GM18520 (cell line): ENCODE measurements at regions not wholly inside any gene's neighbourhood (a gene's known extent, or its start where the extent isn't known, plus 50 kb on each side); places are given as distances from the start of the nearest gene placed in this dataset.
A peak's percentile ranks its signal among the peaks of the same experiment; 100 is the strongest.
"Not testable (repeated sequence)": the region's sequence is repeated elsewhere in the genome, so short reads cannot be mapped to it uniquely, and the experiment has no call there.

Experiments
- ATAC-seq: cut with Tn5 transposase; IDR thresholded peaks from one replicate; pipeline ENCODE4 v1.9.1; 2021; ENCODE audit not compliant: unreplicated experiment

DNA sequence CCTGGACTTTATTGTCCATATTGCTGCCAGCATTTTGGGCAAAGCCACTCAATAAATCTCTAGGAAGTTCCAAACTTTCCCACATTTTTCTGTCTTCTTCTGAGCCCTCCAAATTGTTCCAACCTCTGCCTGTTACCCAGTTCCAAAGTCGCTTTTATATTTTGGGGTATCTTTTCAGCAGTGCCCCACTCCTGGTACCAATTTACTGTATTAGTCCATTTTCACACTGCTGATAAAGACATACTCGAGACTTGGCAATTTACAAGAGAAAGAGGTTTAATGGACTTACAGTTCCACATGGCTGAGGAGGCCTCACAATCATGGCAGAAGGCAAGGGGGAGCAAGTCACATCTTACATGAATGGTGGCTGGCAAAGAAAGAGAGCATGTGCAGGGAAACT lies 53.4 kb downstream of the AHSP start:
- ATAC-seq: not testable (repeated sequence)

DNA sequence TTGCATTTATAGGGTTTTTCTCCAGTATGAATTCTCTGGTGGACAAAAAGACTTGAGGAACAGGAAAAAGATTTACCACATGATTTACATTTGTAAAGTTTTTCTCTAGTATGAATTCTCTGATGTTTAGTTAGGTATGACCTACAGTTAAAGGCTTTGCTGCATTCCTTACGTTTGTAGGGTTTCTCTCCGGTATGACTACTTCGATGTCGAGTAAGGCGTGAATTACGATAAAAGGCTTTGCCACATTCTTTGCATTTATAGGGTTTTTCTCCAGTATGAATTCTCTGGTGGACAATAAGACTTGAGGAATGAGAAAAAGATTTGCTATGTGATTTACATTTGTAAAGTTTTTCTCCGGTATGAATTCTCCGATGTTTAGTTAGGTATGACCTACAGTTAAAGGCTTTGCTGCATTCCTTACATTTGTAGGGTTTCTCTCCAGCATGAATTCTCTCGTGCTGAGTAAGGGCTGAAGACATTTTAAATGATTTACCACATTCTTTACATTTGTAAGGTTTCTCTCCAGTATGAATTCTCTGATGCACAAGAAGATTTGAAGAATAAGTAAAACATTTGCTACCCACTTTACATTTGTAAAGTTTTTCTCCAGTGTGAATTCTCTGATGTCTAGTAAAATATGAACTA lies 74.2 kb downstream of the AHSP start:
- ATAC-seq: not testable (repeated sequence)

DNA sequence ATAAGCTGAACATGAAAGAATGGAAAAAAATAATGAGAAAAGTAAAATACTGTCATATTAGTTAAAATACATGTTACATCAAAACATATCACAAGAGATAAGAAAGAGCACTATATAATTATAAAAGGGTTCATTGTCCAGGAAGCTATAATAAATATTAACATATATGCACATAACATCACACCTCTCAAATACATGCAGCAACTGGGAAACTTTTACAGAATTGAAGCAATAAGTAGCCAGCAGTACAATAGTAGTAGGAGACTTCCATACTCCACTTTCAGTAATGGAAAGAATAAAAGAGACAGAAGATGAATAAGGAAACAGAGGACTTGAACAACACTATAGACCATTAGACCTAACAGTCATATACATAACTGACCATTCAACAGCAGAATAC lies 90.4 kb downstream of the AHSP start:
- no peak for ATAC-seq

DNA sequence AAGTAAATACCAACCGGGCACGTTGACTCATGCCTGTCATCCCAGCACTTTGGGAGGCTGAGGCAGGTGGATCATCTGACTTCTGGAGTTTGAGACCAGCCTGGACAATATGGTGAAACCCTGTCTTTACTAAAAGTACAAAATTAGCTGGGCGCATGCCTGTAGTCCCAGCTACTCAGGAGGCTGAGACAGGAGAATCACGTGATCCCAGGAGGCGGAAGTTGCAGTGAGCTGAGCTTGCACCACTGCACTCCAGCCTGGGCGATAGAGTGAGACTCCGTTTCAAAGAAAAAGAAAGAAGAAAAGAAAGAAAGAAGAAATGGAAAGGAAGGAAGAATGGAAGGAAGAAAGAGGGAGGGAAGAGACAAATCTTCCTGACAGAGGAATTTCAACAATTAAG lies 108.7 kb downstream of the AHSP start:
- ATAC-seq: no peak

DNA sequence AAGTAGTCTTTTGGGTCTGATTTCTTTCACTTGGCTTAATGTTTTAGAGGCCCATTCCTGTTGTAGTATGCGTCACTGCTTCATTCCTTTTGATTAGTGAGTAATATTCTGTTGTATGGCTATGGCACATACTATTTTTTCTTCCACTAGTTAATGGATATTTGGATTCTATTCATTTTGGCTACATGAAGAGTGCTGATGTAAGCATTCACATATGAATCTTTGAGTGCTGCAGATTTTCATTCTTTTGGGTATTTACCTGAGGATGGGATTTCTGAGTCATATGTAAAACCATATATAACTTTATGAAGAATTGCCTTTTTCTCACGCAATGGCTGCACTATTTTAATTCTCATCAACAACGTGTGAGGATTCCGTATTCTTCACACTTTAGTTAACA lies 113.6 kb downstream of the AHSP start:
- ATAC-seq: no peak

DNA sequence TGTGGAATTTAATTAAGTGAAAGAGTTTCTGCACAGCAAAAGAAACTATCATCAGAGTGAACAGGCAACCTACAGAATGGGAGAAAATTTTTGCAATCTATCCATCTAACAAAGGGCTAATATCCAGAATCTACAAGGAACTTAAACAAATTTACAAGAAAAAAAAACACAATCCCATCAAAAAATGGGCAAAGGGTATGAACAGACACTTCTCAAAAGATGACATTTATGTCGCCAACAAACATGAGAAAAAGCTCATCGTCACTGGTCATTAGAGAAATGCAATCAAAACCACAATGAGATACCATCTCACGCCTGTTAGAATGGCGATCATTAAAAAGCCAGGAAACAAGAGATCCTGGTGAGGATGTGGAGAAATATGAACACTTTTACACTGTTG lies 128.0 kb downstream of the AHSP start:
- not testable (repeated sequence) for ATAC-seq

DNA sequence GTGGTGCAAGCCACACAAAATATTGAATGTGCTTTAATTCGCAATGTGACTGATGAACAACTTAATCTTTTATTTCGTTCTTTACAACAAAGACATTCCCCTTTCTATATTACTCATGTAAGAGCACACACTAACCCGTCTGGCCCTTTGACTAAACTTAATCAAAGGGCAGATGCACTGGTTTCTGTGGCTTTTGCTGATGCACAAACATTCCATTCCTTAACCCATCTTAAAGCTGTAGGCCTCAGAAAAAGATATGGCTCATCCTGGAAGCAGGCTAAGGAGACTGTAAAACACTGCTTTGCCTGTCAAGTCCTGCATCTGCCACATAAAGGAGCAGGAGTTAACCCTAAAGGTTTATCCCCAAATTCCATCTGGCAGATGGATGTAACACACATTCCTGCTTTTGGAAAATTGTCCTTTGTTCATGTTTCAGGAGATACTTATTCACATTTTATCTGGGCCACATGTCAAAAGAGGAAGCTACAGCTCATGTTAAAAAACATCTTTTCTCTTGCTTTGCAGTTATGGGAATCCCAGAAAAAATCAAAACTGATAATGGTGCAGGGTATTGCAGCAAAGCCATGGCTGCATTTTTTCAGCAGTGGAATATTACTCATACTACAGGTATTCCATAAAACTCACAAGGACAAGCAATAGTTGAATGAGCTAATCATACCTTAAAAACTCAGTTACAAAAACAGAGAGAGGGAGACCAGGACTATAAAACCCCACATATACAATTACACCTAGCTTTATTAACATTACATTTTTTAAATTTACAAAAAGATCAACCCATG lies 137.2 kb downstream of the AHSP start:
- ATAC-seq: no peak

DNA sequence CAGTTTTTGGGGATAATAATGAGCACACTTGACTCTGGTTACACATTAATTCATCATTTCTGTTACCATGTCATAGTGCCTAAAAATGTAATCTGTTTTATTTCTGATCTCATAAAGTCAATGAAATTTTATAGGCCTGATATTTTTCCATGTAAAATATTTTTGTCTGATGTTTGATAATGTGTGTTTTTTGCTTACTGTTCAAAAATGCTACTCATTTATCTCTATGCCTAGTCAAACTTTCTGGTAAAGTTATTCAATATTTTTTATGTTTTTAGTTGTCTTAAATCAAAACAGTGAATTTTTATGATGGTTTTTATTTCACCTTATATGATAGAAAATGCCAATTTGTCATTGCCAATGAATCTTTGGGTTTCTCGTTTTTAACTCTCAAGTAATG lies 147.0 kb downstream of the AHSP start:
- ATAC-seq: no peak

GRCh38 chr16:31676731-31677130 lies 149.0 kb downstream of the AHSP start:
- ATAC-seq: no peak

GRCh38 chr16:31678649-31679325 lies 151.1 kb downstream of the AHSP start:
- ATAC-seq: no peak

- not testable (repeated sequence) for ATAC-seq
Measured at GRCh38 chr16:31689331-31689730, 161.6 kb downstream of the AHSP start.

GRCh38 chr16:31692338-31692737 lies 164.6 kb downstream of the AHSP start:
- ATAC-seq: not testable (repeated sequence)

DNA sequence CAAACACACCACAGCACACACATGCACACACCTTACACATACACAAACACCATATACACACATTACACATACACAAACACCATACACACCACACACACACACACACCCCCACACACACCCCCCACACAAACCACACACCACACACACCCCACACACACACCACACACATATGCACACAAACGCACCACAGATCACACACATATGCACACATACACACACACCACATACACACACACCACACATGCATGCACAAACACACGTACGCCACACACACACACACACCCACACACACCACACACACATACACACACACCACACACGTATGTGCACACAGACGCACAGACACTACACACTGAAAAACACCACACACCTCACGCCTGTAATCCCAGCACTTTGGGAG lies 166.0 kb downstream of the AHSP start:
- ATAC-seq: no peak

DNA sequence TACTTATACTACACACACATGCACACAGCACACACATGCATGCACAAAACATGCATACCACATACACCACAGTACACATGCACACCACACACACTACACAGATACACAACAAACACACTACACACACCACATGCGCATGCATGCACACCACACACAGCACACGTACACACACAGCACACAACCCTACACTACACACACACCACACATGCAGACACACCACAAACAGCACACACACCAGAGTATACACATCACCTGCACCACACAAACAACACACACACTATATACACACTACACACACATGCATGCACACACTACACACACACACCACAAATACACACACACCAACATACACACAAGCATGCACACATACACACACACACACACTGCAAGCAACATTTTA lies 166.8 kb downstream of the AHSP start:
- ATAC-seq: no peak

DNA sequence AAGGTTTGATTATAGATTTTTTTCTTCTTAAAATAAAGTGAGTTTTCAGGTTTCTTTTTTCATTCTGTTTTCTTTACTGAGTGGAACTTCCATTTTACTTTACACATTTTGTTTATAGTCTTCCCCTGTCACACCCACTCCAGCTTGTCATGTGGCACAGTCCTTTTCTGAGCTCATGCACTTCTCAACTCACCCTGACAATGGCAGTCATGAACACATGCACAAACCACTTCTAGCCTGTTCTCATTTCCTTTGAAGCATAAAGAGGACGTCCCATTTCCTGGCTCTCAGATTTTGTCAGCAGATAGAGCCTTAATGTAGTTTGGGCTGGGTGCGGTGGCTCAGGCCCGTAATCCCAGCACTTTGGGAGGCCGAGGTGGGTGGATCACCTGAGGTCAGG lies 168.0 kb downstream of the AHSP start:
- no peak for ATAC-seq

GRCh38 chr16:31696968-31697743 lies 169.5 kb downstream of the AHSP start:
- ATAC-seq: no peak

GRCh38 chr16:31697744-31698125 lies 170.0 kb downstream of the AHSP start:
- no peak for ATAC-seq

DNA sequence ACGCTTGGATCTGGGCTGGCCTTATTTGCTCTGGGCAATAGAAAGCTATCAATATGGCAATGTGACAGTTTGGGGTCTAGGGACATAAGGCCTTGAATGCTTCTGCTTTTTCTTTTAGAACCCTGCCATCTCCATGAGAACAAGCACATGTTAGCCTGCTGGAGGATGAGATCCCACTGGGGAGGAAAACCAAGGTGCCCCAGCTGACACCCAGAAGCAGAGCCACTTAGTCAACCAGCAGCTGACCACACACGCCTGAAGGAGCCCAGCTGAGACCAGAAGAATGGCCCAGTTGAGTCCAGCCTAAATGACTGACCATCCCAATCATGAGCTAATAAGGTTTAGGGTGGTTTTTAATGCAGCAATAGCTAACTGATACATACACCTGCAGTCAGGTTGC lies 171.2 kb downstream of the AHSP start:
- no peak for ATAC-seq

GRCh38 chr16:31699601-31700000 lies 171.9 kb downstream of the AHSP start:
- no peak for ATAC-seq

- peak; percentile 65 for ATAC-seq
Measured at GRCh38 chr16:31700200-31700529, 172.5 kb downstream of the AHSP start.
